ENCODE measurements at regions not wholly inside any gene's neighbourhood (a gene's known extent, or its start where the extent isn't known, plus 50 kb on each side); places are given as distances from the start of the nearest gene placed in this dataset.

- no peak for DNase-seq
These were observed 250.6 kb upstream of the NR5A2 start for GRCh38 chr1:199776768-199777497.

DNA sequence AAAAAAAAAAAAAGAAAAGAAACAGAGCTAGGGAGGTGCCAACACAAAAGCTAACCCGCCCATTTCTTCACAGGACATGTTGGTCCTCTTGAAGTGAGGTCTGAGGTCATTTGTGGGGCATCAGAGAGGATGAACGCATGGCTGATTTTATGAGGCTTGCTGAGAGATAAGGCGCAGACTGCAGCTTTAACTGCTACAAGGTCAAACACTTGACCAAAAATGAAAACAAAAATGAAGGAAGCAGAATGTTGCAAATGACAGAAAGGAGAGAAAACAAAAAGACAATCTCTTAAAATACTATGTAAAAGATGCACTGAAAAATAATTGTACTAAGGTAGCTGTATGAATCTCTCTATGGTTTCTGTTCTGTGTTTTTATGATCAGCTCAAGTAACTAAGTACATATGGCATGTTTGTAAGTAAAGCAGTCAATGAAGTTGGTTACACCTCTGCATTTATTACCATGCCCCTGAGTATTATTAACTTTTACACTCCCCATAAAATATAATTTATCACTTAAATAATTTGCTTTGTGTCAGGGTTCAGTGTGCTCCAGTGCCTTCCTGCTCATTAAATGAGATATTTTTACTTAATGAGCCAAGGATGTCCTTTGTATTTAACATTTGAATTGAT is 249.1 kb upstream of the NR5A2 start:
- DNase-seq = no peak

GRCh38 chr1:199780091-199780490 is 247.4 kb upstream of the NR5A2 start:
- DNase-seq = no peak

DNA sequence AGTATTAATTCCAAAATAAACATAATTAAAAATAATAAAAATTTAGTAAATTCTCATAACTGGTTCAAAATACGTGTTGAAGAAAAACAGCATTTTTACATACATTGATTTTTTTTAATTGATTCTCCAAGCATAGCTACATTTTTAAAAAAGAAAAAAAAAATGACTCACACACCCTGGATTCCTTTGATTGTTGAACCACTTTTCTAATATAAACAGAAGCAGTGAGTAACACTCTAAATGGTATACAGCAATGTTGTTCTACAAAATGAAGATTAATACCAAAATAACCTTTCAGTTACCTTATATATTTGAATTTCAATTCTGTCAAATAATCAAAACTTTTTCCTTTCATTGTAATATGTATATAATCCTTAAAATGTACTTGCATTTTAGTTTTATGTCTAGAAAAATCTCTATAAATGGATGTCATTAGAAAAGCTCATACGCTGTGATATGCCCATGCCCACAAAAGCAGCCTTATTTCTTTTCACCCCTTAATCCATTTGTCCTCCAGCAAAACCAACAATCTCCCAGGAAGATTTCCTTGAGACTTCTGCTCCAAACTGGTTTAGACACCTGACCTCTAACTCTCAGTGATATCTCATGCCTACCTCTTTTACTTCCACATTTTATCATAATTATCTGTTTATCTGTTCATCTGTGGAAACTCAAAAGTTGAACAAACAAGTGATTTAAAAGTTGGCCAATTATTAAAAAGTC is 246.4 kb upstream of the NR5A2 start:
- no peak for DNase-seq

DNA sequence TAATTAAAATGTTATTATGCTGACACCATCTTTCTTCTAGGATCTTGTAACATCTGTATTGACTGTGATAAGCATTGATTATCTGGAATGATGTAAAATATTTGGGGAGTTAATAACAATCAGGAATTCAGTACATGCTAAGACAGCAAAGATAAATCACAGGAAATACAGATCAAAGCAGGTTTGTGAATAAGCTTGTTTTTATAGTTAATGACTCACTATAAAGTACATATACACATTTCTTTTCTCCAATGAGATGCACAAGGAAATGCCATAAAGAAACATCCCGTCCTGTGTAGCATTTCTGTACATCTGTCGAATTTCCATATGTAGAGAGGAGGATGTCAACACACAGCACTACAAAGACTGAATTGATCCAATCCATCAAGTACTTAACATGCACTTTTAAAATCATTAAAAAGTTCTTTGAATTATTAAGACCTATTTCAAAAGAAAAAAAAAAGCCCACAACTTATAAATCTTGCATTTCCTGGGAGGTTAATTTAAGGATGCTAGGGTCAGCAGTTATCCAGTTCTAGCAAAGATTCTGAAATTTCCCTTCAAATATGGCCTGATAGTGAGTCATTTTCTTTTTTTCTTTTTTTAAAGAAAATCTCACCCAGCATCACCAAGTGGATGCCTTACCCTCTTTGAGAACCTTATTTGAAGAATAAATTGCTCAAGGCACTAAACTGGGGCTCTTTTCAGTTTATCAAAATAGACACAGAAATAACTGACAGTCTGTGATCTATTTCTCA is 243.2 kb upstream of the NR5A2 start:
- DNase-seq = no peak

DNA sequence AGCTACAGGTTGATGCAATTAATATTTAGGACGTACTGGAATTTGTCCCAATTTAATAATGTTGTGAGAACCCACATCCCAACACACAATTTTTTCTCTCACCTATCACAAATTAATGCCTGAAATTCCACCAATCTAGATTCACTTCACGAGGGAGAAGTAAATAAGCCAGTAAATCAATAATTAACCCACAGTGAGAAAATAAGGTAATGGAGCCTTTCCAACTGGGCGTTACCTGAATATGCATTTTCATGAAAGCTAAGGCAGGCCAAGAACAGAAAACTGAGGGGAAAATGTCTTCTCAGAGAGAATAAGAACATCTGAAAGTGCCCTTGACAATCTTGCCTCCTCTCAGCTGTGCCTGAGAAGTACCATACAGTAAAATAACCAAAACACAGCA is 240.8 kb upstream of the NR5A2 start:
- no peak for DNase-seq

DNA sequence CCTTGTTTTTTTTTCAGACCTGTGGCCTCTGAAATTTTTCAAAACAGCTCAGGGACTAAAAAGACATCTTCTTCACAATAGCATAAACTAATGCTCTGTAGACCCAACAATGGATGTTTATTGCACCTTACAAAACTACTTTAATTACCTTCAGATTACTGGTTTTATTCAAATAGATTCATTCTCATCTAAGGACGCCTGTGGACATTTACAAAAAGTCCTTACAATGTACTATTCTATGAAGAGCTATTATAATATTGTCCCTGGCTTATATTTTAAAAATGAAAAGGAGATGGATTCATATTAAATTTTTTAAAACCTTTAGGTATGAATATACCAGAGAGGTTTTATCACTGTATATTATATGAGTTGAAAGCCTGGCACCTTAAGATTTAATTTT is 238.4 kb upstream of the NR5A2 start:
- DNase-seq = no peak

DNA sequence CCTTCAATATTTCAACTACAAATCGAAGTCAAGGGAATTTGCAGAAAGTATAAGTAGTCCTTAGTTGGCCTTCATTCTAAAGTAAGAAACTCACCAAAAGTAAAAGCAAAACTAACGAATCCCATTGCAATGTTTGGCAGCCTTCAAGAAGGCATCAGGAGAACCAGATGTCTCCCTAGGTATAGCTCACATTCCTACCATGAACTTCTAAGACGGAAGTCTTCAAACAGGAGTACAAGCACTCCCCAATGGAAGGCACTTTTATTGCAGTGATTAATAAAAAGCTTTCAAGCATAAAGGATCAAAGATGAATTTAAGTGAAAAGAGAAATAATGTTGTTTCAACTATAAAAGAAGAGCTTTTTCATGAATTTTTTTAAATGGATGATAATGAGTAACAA is 236.0 kb upstream of the NR5A2 start:
- DNase-seq = no peak

- no peak for DNase-seq
These were observed 234.6 kb upstream of the NR5A2 start for GRCh38 chr1:199792874-199793273.

- DNase-seq = no peak
These were observed 233.2 kb upstream of the NR5A2 start for GRCh38 chr1:199794105-199794863.

DNA sequence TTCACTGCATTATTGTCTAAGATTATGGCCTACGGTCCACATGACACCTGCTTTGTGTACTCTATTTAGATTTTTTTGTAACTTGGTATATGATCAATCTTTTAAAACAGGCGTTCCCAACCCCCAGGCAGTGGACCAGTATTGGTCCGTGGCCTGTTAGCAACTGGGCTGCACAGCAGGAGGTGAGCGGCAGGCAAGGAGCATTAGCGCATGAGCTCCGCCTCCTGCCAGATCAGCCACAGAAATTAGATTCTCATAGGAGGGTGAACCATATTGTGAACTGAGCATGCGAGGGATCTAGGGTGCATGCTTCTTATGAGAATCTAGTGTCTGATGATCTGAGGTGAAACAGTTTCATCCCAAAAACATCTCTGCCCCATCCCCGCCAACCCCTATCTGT is 228.4 kb upstream of the NR5A2 start:
- DNase-seq = no peak

DNA sequence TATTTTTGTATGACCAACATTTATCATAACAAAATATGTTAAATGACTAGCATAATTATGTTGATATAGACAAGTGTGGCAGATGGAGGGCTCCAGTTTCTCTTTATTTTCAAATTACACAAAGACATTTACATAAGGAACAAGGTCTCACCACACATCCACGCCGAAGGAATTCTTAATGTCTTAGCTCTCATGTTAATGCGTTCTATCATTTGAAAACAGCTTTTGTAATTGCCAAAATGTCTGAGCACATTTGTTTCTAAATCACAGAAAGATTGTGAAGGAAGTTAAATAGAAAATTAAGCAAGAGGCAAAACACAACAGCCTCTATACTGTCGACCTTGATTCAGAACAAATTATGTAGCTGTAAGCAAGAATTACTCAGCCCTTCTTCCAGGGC is 223.0 kb upstream of the NR5A2 start:
- DNase-seq = no peak

DNA sequence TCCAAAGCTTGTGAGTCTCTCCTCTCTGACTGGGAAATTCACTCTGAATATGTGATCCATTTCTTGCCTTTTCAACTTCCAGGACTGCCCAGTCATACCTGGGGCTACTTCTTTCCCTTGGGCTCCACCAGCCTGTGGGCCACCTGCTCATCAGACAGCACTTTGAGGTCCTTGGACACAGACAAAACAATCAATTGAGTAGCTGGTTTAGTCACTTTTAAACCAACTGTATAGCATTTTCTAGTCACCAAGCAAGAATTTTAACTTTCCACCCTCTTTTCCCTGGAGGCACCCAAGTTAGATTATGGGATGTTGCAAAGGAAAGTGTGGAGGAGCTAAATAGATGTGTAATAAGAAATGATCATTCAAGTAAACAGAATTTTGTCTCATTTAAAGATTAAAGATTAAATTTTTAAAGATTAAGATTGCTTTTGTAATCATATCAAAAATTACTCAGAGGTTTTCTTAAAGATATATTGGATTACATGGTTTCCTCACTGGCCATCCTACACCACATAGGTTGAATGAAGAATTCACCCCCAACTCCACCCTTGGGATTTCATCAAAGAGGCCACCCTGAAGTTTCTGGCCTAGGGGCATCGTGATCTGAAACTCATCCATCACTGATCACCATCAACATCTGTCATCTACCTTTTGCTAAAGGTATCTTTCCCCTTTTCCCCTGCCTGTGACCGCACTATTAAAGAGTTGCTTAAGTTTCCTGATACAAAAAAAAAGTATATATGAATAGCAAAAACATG is 219.2 kb upstream of the NR5A2 start:
- no peak for DNase-seq

- no peak for DNase-seq
These were observed 218.2 kb upstream of the NR5A2 start for GRCh38 chr1:199809311-199809710.

DNA sequence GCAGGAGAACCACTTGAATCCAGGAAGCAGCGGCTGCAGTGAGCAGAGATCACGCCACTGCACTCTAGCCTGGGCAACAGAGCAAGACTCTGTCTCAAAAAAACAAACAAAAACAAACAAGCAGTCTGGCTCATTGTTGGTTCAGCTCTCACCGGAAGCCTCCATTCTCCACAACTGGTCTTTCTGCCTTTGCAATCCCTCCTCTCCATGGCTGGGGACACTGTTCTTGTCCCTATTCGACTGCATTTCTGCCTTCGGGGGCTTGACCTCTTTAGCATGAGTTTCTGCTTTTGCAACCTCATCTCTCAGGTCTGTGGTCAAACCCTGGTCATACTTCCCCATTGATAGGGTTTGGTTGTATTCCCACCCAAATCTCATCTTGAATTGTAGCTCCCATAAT is 216.3 kb upstream of the NR5A2 start:
- no peak for DNase-seq

DNA sequence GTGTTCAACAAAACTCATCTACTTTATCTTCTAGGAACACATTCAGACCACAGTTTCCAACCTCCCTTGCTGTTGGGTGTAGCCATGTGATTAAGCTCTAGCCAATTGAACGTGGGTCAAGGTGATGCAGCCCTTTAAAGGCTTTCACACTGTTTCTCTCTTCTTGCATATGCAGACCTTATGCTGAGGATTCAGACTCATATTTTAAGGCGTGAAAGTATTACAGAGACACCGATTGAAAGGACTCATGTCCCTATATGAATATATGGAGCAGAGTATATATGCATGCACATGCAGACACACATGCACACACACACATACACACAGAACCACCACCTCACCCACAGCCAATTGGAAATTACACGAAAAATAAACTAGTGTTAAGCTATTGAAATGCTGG is 214.3 kb upstream of the NR5A2 start:
- no peak for DNase-seq

DNA sequence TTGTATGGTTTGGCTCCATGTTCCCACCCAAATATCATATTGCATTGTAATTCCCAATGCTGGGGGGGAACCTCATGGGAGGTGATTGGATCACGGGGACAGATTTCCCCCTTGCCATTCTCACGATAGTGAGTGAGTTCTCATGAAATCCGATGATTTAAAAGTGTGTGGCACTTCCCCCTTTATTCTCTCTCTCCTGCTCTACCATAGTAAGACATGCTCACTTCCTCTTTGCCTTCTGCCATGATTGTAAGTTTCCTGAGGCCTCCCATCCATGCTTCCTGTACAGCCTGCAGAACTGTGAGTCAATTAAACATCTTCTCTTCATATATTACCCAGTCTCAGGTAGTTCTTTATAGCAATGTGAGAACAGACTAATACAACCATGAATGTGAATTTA is 211.6 kb upstream of the NR5A2 start:
- DNase-seq = no peak

DNA sequence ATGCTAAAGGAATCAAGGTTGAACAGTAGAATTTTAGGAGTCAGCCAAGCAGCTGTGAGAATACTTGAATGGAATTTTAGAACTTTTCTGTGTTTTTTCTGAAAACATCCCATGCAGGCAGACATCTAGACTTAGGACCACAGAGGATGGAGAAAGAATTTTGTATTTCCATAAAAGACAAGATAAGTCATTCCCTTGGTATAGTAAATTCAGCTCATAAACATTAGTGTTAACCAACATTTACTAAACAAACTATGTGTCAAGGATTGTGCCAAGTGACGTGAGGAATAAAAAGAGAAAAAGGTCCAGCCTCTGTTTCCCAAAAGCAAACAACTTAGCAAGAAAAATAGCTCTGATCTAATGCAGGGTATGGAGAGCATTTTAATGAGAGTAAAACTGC is 210.2 kb upstream of the NR5A2 start:
- DNase-seq = no peak

GRCh38 chr1:199821029-199821779 is 206.3 kb upstream of the NR5A2 start:
- no peak for DNase-seq

- no peak for DNase-seq
These were observed 195.1 kb upstream of the NR5A2 start for GRCh38 chr1:199832451-199832850.

DNA sequence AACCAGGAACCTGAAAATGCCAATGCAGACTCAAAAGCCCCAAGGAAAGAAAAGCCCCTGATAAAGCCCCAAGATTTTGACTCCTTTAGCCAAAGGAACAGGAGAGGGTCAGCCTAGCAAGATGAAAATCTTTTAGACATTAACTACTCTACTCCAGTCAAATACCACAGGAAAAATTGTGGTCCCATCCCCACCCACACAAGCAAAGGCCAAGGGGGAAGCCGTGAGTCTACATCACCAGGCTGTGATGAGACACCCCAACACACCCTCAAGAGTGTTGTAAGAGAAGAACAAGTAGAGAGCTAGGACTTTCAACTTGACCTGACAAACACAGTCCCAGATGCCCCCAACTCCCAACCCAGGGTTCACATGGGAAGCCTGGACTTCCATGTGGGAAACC is 192.8 kb upstream of the NR5A2 start:
- DNase-seq = no peak
